ENCODE measurements at regions not wholly inside any gene's neighbourhood (a gene's known extent, or its start where the extent isn't known, plus 50 kb on each side); places are given as distances from the start of the nearest gene placed in this dataset.

GRCh38 chr14:87623616-87624015 is 369.4 kb downstream of the GALC start:
- no peak for TF ChIP-seq CTCF (IDR thresholded peaks at IDR 0.05)
- TF ChIP-seq POLR2A (IDR thresholded peaks at IDR 0.05): no peak

Data from thyroid gland (tissue), 4 donors.